ENCODE measurements at regions not wholly inside any gene's neighbourhood (a gene's known extent, or its start where the extent isn't known, plus 50 kb on each side); places are given as distances from the start of the nearest gene placed in this dataset.

GRCh38 chr5:6146271-6146670 is 232.1 kb downstream of the MED10 start:
- H3K23ac ChIP-seq (ENCODE audit: low read length) = no peak overlapping the region
- no peak overlapping the region for H3K4me3 ChIP-seq (ENCODE audit: low read length)
- H2BK5ac ChIP-seq (ENCODE audit: low read length) = no peak overlapping the region
- no peaks in the 10 kb centered on the region for H3K79me1 ChIP-seq (ENCODE audit: low read length)
- no peak overlapping the region for H2BK15ac ChIP-seq (replicated peaks; ENCODE audit: low read depth)
- WGBS (ENCODE audit: extremely low coverage, insufficient coverage, low lambda C conversion rate) = no CpG with 5 or more reads among the region's 2 CpGs
- no peak overlapping the region for H3K4ac ChIP-seq (ENCODE audit: low read depth, low read length)
- no peaks in the 10 kb centered on the region for H3K36me3 ChIP-seq (ENCODE audit: control insufficient read depth, insufficient read depth, low read length)
- no peak overlapping the region for H3K27ac ChIP-seq (ENCODE audit: low read depth, low read length)
- no peak overlapping the region for H4K5ac ChIP-seq (ENCODE audit: low read length)
- no peak overlapping the region for H2BK120ac ChIP-seq (ENCODE audit: low read depth, low read length)
- no peak overlapping the region for H3K4me2 ChIP-seq (ENCODE audit: low read length)
- no peak overlapping the region for H2AK5ac ChIP-seq (ENCODE audit: low read length)
- H3K27me3 ChIP-seq (ENCODE audit: insufficient read depth, low read length, poor library complexity) = no peaks in the 10 kb centered on the region
- H3K9ac ChIP-seq (ENCODE audit: low read length) = no peak overlapping the region
- H3K79me2 ChIP-seq (ENCODE audit: control insufficient read depth, insufficient read depth, low read length) = no peaks in the 10 kb centered on the region
- no peaks in the 10 kb centered on the region for H3K4me1 ChIP-seq (ENCODE audit: control insufficient read depth, low read depth, low read length)
- no peak overlapping the region for H4K8ac ChIP-seq (ENCODE audit: low read depth, low read length)
- H3K18ac ChIP-seq (ENCODE audit: low read length) = no peak overlapping the region
- no peak overlapping the region for H3K56ac ChIP-seq (ENCODE audit: low read length)
- no peak for DNase-seq

DNA sequence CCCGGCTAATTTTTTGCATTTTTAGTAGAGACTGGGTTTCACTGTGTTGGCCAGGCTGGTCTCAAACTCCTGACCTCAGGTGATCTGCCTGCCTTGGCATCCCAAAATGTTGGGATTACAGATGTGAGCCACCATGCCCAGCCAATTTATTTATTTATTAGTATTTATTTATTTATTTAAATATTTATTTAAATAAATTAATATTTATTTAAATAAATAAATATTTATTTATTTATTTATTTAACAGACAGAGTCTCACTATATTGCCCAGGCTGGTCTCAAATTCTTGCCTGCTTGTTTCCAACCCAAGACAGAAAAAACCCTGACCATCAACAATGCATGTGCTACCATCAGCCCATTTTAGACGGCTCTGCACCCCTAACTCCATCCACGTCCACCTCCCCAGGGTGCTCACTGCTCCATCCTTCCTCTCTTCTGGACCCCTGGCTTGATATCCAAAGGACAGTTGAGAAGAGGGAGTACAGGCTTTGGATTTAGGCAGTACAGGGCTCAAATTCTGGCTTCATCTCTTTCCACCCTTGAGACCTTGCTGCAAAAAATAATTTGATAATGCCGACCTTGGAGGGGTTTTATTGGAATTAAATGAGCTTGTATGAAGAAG is 232.6 kb downstream of the MED10 start:
- H3K79me1 ChIP-seq (ENCODE audit: low read length) = no peaks in the 10 kb centered on the region
- H3K9ac ChIP-seq (ENCODE audit: low read length) = no peak overlapping the region
- no peak overlapping the region for H3K4ac ChIP-seq (ENCODE audit: low read depth, low read length)
- no CpG with 5 or more reads among the region's 4 CpGs for WGBS (ENCODE audit: extremely low coverage, insufficient coverage, low lambda C conversion rate)
- no peak overlapping the region for H3K4me2 ChIP-seq (ENCODE audit: low read length)
- no peak overlapping the region for H3K18ac ChIP-seq (ENCODE audit: low read length)
- H2BK120ac ChIP-seq (ENCODE audit: low read depth, low read length) = no peak overlapping the region
- H3K56ac ChIP-seq (ENCODE audit: low read length) = no peak overlapping the region
- no peak overlapping the region for H4K8ac ChIP-seq (ENCODE audit: low read depth, low read length)
- H3K27me3 ChIP-seq (ENCODE audit: insufficient read depth, low read length, poor library complexity) = no peaks in the 10 kb centered on the region
- H3K27ac ChIP-seq (ENCODE audit: low read depth, low read length) = no peak overlapping the region
- no peaks in the 10 kb centered on the region for H3K36me3 ChIP-seq (ENCODE audit: control insufficient read depth, insufficient read depth, low read length)
- H2AK5ac ChIP-seq (ENCODE audit: low read length) = no peak overlapping the region
- no peak overlapping the region for H4K5ac ChIP-seq (ENCODE audit: low read length)
- H2BK5ac ChIP-seq (ENCODE audit: low read length) = no peak overlapping the region
- no peak overlapping the region for H3K4me3 ChIP-seq (ENCODE audit: low read length)
- no peak overlapping the region for H3K23ac ChIP-seq (ENCODE audit: low read length)
- DNase-seq = no peak
- no peaks in the 10 kb centered on the region for H3K79me2 ChIP-seq (ENCODE audit: control insufficient read depth, insufficient read depth, low read length)
- H2BK15ac ChIP-seq (replicated peaks; ENCODE audit: low read depth) = no peak overlapping the region
- H3K4me1 ChIP-seq (ENCODE audit: control insufficient read depth, low read depth, low read length) = no peaks in the 10 kb centered on the region

- Histone ChIP-seq H2BK15ac (replicated peaks; ENCODE audit: low read depth) (no peak overlapping the region), H3K36me3 (ENCODE audit: control insufficient read depth, insufficient read depth, low read length) (no peaks in the 10 kb centered on the region), H3K4me1 (ENCODE audit: control insufficient read depth, low read depth, low read length) (no peaks in the 10 kb centered on the region), H3K4me3 (ENCODE audit: low read length) (no peak overlapping the region), H3K79me1 (ENCODE audit: low read length) (no peaks in the 10 kb centered on the region), H3K56ac (ENCODE audit: low read length) (no peak overlapping the region), H3K18ac (ENCODE audit: low read length) (no peak overlapping the region), H3K23ac (ENCODE audit: low read length) (no peak overlapping the region), H4K8ac (ENCODE audit: low read depth, low read length) (no peak overlapping the region), H4K5ac (ENCODE audit: low read length) (no peak overlapping the region), H2BK120ac (ENCODE audit: low read depth, low read length) (no peak overlapping the region), H3K27ac (ENCODE audit: low read depth, low read length) (no peak overlapping the region), H2AK5ac (ENCODE audit: low read length) (no peak overlapping the region), H3K9ac (ENCODE audit: low read length) (no peak overlapping the region), H3K79me2 (ENCODE audit: control insufficient read depth, insufficient read depth, low read length) (no peaks in the 10 kb centered on the region), H3K4me2 (ENCODE audit: low read length) (no peak overlapping the region), H3K4ac (ENCODE audit: low read depth, low read length) (no peak overlapping the region), H2BK5ac (ENCODE audit: low read length) (no peak overlapping the region), H3K27me3 (ENCODE audit: insufficient read depth, low read length, poor library complexity) (no peaks in the 10 kb centered on the region)
- peak; percentile 23 for DNase-seq
- WGBS (ENCODE audit: extremely low coverage, insufficient coverage, low lambda C conversion rate) = no CpG with 5 or more reads among the region's 5 CpGs
These were observed 234.8 kb downstream of the MED10 start for GRCh38 chr5:6143523-6143922.

DNA sequence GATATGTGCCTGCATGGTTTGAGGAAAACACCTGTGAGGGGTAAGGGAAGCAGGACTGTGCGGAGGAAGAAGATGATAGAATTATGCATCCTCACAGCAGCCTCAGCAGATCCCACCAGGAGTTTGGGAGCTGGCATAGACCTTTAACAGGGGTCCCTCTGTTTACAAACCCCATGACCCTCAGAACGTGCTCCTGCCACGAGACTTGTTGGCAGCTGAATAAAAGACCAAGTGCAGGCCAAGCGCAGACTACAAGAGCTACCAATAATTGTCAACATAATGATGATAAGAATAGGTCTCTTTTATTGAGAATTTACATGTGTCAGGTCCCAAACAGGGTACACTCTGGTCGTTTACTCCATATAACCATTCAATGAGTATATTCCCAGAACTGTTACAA is 236.0 kb downstream of the MED10 start:
- no CpG with 5 or more reads among the region's 5 CpGs for WGBS (ENCODE audit: extremely low coverage, insufficient coverage, low lambda C conversion rate)
- no peaks in the 10 kb centered on the region for H3K4me1 ChIP-seq (ENCODE audit: control insufficient read depth, low read depth, low read length)
- no peaks in the 10 kb centered on the region for H3K79me1 ChIP-seq (ENCODE audit: low read length)
- no peak for DNase-seq
- no peak overlapping the region for H3K27ac ChIP-seq (ENCODE audit: low read depth, low read length)
- no peak overlapping the region for H2BK15ac ChIP-seq (replicated peaks; ENCODE audit: low read depth)
- no peak overlapping the region for H3K56ac ChIP-seq (ENCODE audit: low read length)
- no peaks in the 10 kb centered on the region for H3K79me2 ChIP-seq (ENCODE audit: control insufficient read depth, insufficient read depth, low read length)
- H3K23ac ChIP-seq (ENCODE audit: low read length) = no peak overlapping the region
- no peak overlapping the region for H3K4me3 ChIP-seq (ENCODE audit: low read length)
- no peak overlapping the region for H3K9ac ChIP-seq (ENCODE audit: low read length)
- no peak overlapping the region for H2AK5ac ChIP-seq (ENCODE audit: low read length)
- H3K36me3 ChIP-seq (ENCODE audit: control insufficient read depth, insufficient read depth, low read length) = no peaks in the 10 kb centered on the region
- H3K4me2 ChIP-seq (ENCODE audit: low read length) = no peak overlapping the region
- no peak overlapping the region for H4K5ac ChIP-seq (ENCODE audit: low read length)
- H4K8ac ChIP-seq (ENCODE audit: low read depth, low read length) = no peak overlapping the region
- H3K18ac ChIP-seq (ENCODE audit: low read length) = no peak overlapping the region
- H3K4ac ChIP-seq (ENCODE audit: low read depth, low read length) = no peak overlapping the region
- H2BK5ac ChIP-seq (ENCODE audit: low read length) = no peak overlapping the region
- no peaks in the 10 kb centered on the region for H3K27me3 ChIP-seq (ENCODE audit: insufficient read depth, low read length, poor library complexity)
- no peak overlapping the region for H2BK120ac ChIP-seq (ENCODE audit: low read depth, low read length)

DNA sequence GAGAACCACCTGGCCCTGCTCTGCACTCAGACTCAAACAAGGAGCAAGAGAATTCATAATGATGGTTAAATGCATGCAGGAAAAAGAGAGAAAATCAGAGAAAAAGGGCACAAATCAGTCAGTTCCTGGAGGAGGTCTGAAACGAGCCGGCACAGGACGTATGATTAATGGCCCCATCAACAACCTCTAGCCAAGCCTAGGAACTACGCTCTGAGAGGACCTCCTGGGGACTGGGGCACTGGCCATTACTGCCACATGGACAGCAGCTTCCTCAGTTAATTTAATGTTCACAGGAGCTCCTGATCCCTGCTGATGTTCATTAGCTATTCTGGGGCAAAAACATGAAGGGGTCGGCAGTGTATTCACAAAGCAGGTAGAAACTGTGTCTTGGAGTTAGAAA is 238.1 kb downstream of the MED10 start:
- no CpG with 5 or more reads among the region's 5 CpGs for WGBS (ENCODE audit: extremely low coverage, insufficient coverage, low lambda C conversion rate)
- no peak overlapping the region for H3K23ac ChIP-seq (ENCODE audit: low read length)

GRCh38 chr5:6135977-6136376 is 242.4 kb downstream of the MED10 start:
- Histone ChIP-seq H2AK5ac (ENCODE audit: low read length) (no peak overlapping the region), H4K8ac (ENCODE audit: low read depth, low read length) (no peak overlapping the region), H3K36me3 (ENCODE audit: control insufficient read depth, insufficient read depth, low read length) (no peaks in the 10 kb centered on the region), H4K5ac (ENCODE audit: low read length) (no peak overlapping the region), H2BK15ac (replicated peaks; ENCODE audit: low read depth) (no peak overlapping the region), H3K27ac (ENCODE audit: low read depth, low read length) (no peak overlapping the region), H2BK5ac (ENCODE audit: low read length) (no peak overlapping the region), H3K27me3 (ENCODE audit: insufficient read depth, low read length, poor library complexity) (no peaks in the 10 kb centered on the region), H3K56ac (ENCODE audit: low read length) (no peak overlapping the region), H3K23ac (ENCODE audit: low read length) (no peak overlapping the region), H3K9ac (ENCODE audit: low read length) (no peak overlapping the region), H2BK120ac (ENCODE audit: low read depth, low read length) (no peak overlapping the region), H3K18ac (ENCODE audit: low read length) (no peak overlapping the region), H3K4me2 (ENCODE audit: low read length) (no peak overlapping the region), H3K4me3 (ENCODE audit: low read length) (no peak overlapping the region), H3K4me1 (ENCODE audit: control insufficient read depth, low read depth, low read length) (no peaks in the 10 kb centered on the region), H3K79me1 (ENCODE audit: low read length) (no peaks in the 10 kb centered on the region), H3K79me2 (ENCODE audit: control insufficient read depth, insufficient read depth, low read length) (no peaks in the 10 kb centered on the region), H3K4ac (ENCODE audit: low read depth, low read length) (no peak overlapping the region)
- DNase-seq = no peak
- WGBS (ENCODE audit: extremely low coverage, insufficient coverage, low lambda C conversion rate) = no CpG with 5 or more reads among the region's 5 CpGs

More for the DNA sequence above, 238.1 kb downstream of the MED10 start:
- Histone ChIP-seq H2BK120ac (ENCODE audit: low read depth, low read length) (no peak overlapping the region), H3K4me2 (ENCODE audit: low read length) (no peak overlapping the region), H4K8ac (ENCODE audit: low read depth, low read length) (no peak overlapping the region), H4K5ac (ENCODE audit: low read length) (no peak overlapping the region), H2BK5ac (ENCODE audit: low read length) (no peak overlapping the region), H3K4me1 (ENCODE audit: control insufficient read depth, low read depth, low read length) (no peaks in the 10 kb centered on the region), H3K18ac (ENCODE audit: low read length) (no peak overlapping the region), H2AK5ac (ENCODE audit: low read length) (no peak overlapping the region), H3K9ac (ENCODE audit: low read length) (no peak overlapping the region), H3K27ac (ENCODE audit: low read depth, low read length) (no peak overlapping the region), H3K56ac (ENCODE audit: low read length) (no peak overlapping the region), H3K79me2 (ENCODE audit: control insufficient read depth, insufficient read depth, low read length) (no peaks in the 10 kb centered on the region), H3K36me3 (ENCODE audit: control insufficient read depth, insufficient read depth, low read length) (no peaks in the 10 kb centered on the region), H3K4ac (ENCODE audit: low read depth, low read length) (no peak overlapping the region), H3K79me1 (ENCODE audit: low read length) (no peaks in the 10 kb centered on the region), H3K27me3 (ENCODE audit: insufficient read depth, low read length, poor library complexity) (no peaks in the 10 kb centered on the region), H3K4me3 (ENCODE audit: low read length) (no peak overlapping the region), H2BK15ac (replicated peaks; ENCODE audit: low read depth) (no peak overlapping the region)
- no peak for DNase-seq

Measured in mesendoderm (in vitro differentiated cells).